Stimulated activated CD4-positive, alpha-beta T cell treated with anti-CD3 and anti-CD28 coated beads, TNF-alpha, amount 100 ng/mL, for 4 hours (primary cell): ENCODE measurements at regions not wholly inside any gene's neighbourhood (a gene's known extent, or its start where the extent isn't known, plus 50 kb on each side); places are given as distances from the start of the nearest gene placed in this dataset.
"Not testable (repeated sequence)": the region's sequence is repeated elsewhere in the genome, so short reads cannot be mapped to it uniquely, and the experiment has no call there.

Experiments used
- DNase-seq, 3 experiments: peaks; one replicate each; pipeline ENCODE4 v3.0.0-alpha.2; 2020; ENCODE audit warnings: low read depth in 3 of 3

DNA sequence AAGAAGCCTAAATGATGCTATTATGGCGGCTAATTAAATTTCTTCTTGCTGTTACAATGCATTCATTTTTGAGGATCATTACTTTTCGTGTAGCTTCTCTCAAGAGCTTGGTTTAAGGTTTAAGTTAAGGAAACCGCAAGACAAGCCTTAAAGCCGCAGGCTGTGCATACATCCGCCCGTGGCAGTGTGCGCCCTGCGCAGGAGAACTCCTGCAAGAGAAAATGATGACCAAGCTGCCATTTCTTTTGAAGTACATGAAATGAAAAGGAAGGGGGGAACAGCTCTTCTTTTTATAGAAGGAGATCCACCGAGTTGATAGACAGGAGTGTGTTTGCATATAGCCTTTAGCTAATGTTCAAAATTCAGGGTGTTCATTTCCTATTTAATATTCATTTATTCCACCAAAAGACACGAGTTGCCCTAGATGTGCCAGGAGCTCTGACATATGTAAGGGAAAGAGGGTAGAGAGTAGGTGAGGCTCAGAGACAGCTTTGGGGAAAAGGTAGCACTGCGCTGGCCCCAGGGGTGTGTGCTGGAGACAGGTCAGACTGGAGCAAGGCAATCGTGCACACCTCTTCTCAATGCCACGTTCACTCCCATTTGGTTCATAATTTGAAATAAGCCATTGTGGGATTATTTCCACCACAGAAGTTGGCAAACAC lies 112.1 kb upstream of the LDB2 start:
- DNase-seq = no peak

DNA sequence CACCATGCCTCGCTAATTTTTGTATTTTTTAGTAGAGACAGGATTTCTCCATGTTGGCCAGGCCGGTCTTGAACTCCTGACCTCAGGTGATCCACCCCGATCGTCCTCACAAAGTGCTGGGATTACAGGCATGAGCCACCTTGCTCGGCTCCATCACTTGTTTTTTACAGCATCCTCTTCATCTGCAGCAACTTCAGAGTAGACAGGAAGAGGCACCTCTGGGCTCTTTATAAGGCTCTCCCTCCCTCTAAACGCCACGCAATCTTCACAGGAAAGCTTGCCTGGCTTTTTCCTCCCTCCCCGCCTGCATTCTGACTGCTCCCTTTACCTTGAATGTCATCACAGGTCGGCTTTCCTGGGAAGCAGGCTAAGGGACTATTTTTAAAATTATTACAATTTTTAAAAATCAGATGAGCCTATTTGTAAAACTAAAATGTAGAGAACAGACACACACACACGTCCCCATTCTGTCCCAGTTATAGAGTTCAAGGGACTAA lies 111.5 kb upstream of the LDB2 start:
- no peak for DNase-seq

GRCh38 chr4:17008834-17009345 lies 110.4 kb upstream of the LDB2 start:
- no peak for DNase-seq

- DNase-seq = not testable (repeated sequence)
Measured at GRCh38 chr4:17003606-17004392, 105.4 kb upstream of the LDB2 start.

GRCh38 chr4:16995451-16995850 lies 97.0 kb upstream of the LDB2 start:
- DNase-seq = no peak

DNA sequence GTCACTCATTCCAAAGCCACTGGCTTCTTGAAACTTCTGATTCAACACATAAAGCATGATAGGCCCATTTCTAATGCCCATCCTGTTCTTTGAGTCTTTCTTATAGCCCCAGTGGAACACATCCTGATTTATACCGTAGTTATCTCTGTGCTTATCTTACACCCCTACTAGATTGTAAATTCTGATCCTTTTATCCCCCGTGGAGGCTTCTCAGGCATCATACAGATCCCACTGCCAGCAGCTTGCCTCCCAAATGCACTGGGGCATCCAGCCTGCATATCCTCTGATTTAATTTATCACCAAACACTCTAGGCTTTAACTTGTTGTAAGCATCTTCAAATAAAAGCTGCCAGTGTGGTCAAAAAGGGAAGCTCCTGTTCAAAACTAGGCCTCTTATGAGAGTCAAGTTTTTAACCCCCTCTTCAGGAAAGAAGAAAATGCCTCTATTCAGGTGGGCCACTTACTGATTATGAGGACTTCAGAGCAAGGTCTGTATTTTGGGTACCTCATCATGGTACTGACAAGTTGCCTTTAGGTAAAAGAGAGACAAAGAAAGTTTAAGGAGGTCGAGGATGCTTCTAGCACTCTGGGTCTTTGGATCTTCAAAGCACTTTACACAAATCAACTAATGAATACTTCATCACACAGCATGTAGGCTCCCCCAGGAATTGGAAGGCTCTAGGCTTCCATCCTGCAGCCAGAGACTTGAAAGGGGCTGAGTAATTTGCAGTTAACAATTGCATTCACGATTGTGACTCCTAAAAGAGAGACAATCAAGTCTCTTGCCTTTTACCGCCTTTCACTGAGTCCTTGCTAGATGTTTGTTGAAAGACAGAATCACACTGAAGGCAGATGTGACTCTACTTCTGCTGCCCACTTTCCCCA lies 95.8 kb upstream of the LDB2 start:
- no peak for DNase-seq

DNA sequence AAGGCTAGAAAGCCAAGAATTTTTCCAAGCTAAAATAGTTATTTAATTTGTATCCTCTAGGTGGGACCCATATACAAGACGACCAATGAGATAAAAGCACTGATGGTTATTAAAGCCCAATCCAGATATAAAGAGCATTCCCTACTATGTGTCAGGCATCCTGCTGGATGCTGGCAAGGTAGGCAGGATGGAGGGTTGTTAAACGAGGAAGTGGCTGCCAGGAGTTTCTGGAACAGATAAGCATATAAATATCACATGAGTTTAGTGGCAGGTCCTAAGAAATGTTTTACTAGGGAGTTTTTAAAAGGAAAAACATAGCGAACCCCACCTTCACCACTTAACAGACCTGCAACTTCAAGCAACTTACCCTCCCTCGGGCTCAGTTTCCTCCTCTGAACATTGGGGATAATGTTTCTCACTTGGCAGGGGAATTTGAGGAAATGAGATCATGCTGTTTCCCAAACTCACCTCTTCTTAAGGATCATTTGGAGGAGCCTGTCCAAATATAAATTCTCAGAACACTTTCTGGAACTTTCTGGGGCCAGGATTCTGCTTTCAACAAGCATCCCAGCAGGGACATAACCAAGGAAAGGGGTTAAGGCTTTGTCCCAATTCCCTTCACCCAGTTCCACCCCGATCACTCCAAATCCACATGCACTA lies 94.3 kb upstream of the LDB2 start:
- DNase-seq = no peak

GRCh38 chr4:16991450-16991849 lies 93.0 kb upstream of the LDB2 start:
- DNase-seq = no peak

DNA sequence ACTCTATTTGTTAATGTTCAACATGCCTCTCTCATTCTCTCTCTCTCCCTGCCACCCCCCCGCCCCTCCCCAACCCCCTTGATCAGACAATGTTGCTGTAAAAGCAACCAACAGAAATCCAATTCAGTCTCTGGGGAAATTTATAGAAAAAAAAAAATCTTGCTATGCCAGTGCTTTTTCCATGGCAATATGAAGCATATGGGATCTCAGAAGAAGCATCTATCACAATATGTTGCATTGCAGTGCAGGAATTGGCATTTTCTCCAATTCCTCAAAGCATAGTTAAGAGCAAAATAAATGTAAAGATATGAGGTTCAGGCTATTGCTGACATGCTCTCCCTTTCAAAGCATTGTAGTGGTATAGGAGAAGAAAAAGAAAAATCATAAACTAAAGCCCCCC lies 90.9 kb upstream of the LDB2 start:
- DNase-seq = no peak

- no peak for DNase-seq
Measured at GRCh38 chr4:16988814-16989213, 90.4 kb upstream of the LDB2 start.

DNA sequence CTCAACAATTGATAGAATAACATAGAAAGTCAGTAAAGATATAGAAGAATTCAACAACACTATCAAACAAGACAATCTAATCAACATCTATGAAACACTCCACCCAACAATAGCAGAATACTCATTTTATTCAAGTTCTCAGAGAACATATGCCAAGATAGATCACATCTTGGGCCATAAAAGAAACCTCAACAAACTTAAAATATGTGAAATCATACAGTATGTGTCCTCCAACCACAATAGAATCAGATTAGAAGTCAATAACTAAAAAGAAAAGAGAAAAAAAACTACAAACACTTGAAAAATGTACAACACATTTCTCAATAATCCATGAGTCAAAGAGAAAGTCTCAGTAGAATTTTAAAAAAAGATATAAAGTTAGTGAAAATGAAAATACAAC lies 78.6 kb upstream of the LDB2 start:
- no peak for DNase-seq

- DNase-seq = no peak
Measured at GRCh38 chr4:16969696-16970135, 71.3 kb upstream of the LDB2 start.

DNA sequence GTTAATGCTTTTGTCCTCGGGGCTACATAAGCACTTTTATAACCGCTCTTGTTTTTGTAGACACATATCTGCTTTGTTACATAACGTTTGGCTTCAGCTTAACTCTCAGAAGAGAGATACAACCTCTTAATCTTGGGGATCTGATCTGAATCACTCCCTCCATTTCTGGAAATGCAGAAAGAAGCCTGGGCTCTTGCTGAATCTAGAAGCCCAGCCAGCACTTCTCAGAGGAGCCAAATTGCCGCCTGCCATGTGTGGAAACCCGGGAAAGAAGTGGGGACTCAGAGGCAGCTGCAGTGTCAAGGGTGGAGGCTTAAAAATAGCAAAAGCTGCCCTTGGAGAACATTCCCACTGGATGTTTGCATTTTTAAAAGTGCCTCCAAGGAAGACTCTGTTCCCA lies 69.3 kb upstream of the LDB2 start:
- DNase-seq = no peak

DNA sequence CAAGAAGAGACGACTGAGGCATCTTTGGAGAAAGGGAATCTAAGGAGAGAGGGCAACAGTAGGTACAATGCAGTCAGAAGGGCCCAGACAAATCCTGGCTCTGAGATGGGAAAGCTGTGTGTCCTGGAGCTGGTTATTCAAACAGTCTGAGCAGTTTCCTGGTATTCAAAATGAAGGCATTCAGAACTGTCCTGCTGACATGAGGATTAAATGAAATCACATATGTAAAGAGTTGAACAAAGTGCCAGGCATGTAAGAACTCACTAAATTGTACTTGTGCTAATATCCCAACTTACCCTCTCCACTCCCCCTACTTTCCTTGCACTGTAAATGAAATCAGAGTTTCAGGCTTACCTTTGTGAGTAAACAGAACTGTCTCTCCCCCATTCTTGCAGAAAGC lies 60.9 kb upstream of the LDB2 start:
- DNase-seq = no peak

GRCh38 chr4:16952896-16953630 lies 54.6 kb upstream of the LDB2 start:
- no peak for DNase-seq

DNA sequence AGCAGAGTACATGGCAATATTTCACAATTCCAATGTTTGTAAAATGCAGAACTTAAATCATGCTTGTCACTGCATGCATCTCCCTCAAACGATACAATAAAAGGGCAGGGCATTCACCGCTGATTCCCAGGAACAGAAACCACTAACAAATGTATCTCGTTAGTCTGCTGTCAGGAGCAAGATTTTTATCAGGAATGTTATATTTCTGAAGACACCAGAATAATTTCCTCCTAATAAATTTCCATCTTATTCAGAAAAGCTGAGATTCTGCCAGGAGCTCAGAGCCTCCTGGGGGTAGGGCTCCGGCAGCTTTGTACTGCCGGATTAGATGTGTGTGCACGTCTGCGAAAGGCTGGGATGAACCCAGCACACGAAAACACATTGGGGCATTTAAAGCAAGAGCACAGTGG lies 54.0 kb upstream of the LDB2 start:
- no peak for DNase-seq
